IMR-90 (cell line): ENCODE measurements at regions not wholly inside any gene's neighbourhood (a gene's known extent, or its start where the extent isn't known, plus 50 kb on each side); places are given as distances from the start of the nearest gene placed in this dataset.

Experiments
- ATAC-seq: fragments of 200-7000 bp; cut with Tn5 transposase; 2 replicates; pipeline ENCODE4 v1.9.1; 2020; ENCODE audit warnings: low read depth, mild to moderate bottlenecking, moderate library complexity
- BruUV-seq: library from RNA; stranded (reverse); fragments of 400-500 nt; replicated peaks from 2 replicates; lab custom pipeline; 2021; lab: Mats Ljungman, UMichigan
- CTCF ChIA-PET: fragments of 300-600 bp; formaldehyde crosslinking; extraction: SDS; loops from one replicate; lab custom pipeline; 2021; ENCODE audit warnings: antibody characterized with exemption; lab: Yijun Ruan, JAX
- POLR2A ChIA-PET: fragments of 300-600 bp; sonication (Branson Sonifier 250); formaldehyde crosslinking; loops from one replicate; lab custom pipeline; 2022; ENCODE audit warnings: antibody characterized with exemption; ENCODE audit not compliant: unreplicated experiment; lab: Charles Lee
- DNase-seq: peaks from one replicate; pipeline ENCODE4 v3.0.0; 2013
- H2AFZ ChIP-seq: replicated peaks from 2 replicates; pipeline ENCODE3; 2013; ENCODE audit warnings: low read length, mild to moderate bottlenecking; ENCODE audit not compliant: poor library complexity
- H2AK5ac ChIP-seq: 2 replicates; pipeline ENCODE4 v1.6.1; 2013; ENCODE audit warnings: low read depth, low read length, inconsistent platforms
- H2AK9ac ChIP-seq: replicated peaks from 2 replicates; pipeline ENCODE3; 2013; ENCODE audit warnings: mild to moderate bottlenecking, low read depth, low read length, moderate library complexity; ENCODE audit not compliant: poor library complexity
- H2BK120ac ChIP-seq: 2 replicates; pipeline ENCODE4 v1.6.1; 2013; ENCODE audit warnings: low read depth, low read length, inconsistent platforms
- H2BK15ac ChIP-seq: 3 replicates; pipeline ENCODE4 v1.6.1; 2013; ENCODE audit warnings: low read depth, low read length, inconsistent platforms
- H2BK20ac ChIP-seq: 2 replicates; pipeline ENCODE4 v1.6.1; 2013; ENCODE audit warnings: low read depth, mild to moderate bottlenecking, inconsistent platforms, low read length, moderate library complexity
- H2BK5ac ChIP-seq: 2 replicates; pipeline ENCODE4 v1.6.1; 2013; ENCODE audit warnings: mild to moderate bottlenecking, low read depth, low read length, inconsistent platforms; ENCODE audit not compliant: poor library complexity, severe bottlenecking
- H3K14ac ChIP-seq: replicated peaks from 2 replicates; pipeline ENCODE4 v1.6.1; 2013; ENCODE audit warnings: low read depth, low read length, inconsistent platforms
- H3K18ac ChIP-seq: 2 replicates; pipeline ENCODE4 v1.6.1; 2013; ENCODE audit warnings: low read depth, low read length, control low read depth
- H3K23ac ChIP-seq: 2 replicates; pipeline ENCODE4 v1.6.1; 2013; ENCODE audit warnings: low read depth, low read length, inconsistent platforms
- H3K27ac ChIP-seq: 2 replicates; pipeline ENCODE4 v1.5.1; 2013; ENCODE audit warnings: mild to moderate bottlenecking, control low read depth, low read length; ENCODE audit not compliant: insufficient read depth
- H3K27me3 ChIP-seq: 2 replicates; pipeline ENCODE4 v1.6.1; 2013; ENCODE audit warnings: low read length; ENCODE audit not compliant: control insufficient read depth, insufficient read depth
- H3K36me3 ChIP-seq: 2 replicates; pipeline ENCODE4 v1.6.1; 2013; ENCODE audit warnings: low read length, mixed read lengths; ENCODE audit not compliant: control insufficient read depth, insufficient read depth
- H3K4ac ChIP-seq: 2 replicates; pipeline ENCODE4 v1.6.1; 2013; ENCODE audit warnings: low read depth, low read length, inconsistent platforms
- H3K4me1 ChIP-seq: 2 replicates; pipeline ENCODE4 v1.6.1; 2013; ENCODE audit warnings: low read length, mixed read lengths; ENCODE audit not compliant: control insufficient read depth, insufficient read depth
- H3K4me2 ChIP-seq: 2 replicates; pipeline ENCODE4 v1.6.1; 2013; ENCODE audit warnings: low read depth, mild to moderate bottlenecking, control low read depth, low read length, moderate library complexity
- H3K4me3 ChIP-seq: 2 replicates; pipeline ENCODE4 v1.5.1; 2013; ENCODE audit warnings: low read depth, mild to moderate bottlenecking, control low read depth, low read length, moderate library complexity; ENCODE audit not compliant: insufficient read depth
- H3K56ac ChIP-seq: 2 replicates; pipeline ENCODE4 v1.6.1; 2013; ENCODE audit warnings: low read length, inconsistent platforms; ENCODE audit not compliant: insufficient read depth; ENCODE audit errors: extremely low read depth
- H3K79me1 ChIP-seq, 2 experiments: 2 replicates each; pipeline ENCODE4 v1.6.1; 2013; ENCODE audit warnings: low read length in 2 of 2, inconsistent platforms in 1 of 2, low read depth in 1 of 2
- H3K9ac ChIP-seq: 2 replicates; pipeline ENCODE4 v1.6.1; 2013; ENCODE audit warnings: low read depth, low read length, control low read depth
- H3K9me1 ChIP-seq: 2 replicates; pipeline ENCODE4 v1.6.1; 2013; ENCODE audit warnings: low read length, inconsistent platforms; ENCODE audit not compliant: insufficient read depth
- H3K9me3 ChIP-seq: 2 replicates; pipeline ENCODE4 v1.6.1; 2013; ENCODE audit warnings: low read length; ENCODE audit not compliant: control insufficient read depth, insufficient read depth
- H4K20me1 ChIP-seq: 2 replicates; pipeline ENCODE4 v1.6.1; 2013; ENCODE audit warnings: low read length, inconsistent platforms; ENCODE audit not compliant: insufficient read depth
- H4K5ac ChIP-seq: 2 replicates; pipeline ENCODE4 v1.6.1; 2013; ENCODE audit warnings: mild to moderate bottlenecking, low read depth, low read length, control low read depth
- H4K8ac ChIP-seq, 2 experiments: 2 replicates each; pipeline ENCODE4 v1.6.1; 2013; ENCODE audit warnings: low read depth in 2 of 2, low read length in 2 of 2, control low read depth in 1 of 2, inconsistent platforms in 1 of 2
- H4K91ac ChIP-seq: 2 replicates; pipeline ENCODE4 v1.6.1; 2013; ENCODE audit warnings: low read depth, low read length, inconsistent platforms; ENCODE audit not compliant: insufficient read depth
- POLR2A ChIP-seq: IDR thresholded peaks from 2 replicates; pipeline ENCODE4 v1.6.1; 2012; ENCODE audit warnings: mild to moderate bottlenecking, low read depth, low read length
- WGBS, 2 experiments: methylation state at CpG; one replicate each; pipeline versions ENCODE4 v1.1.5 to v1.1.7; 2013; ENCODE audit warnings: missing lambda C conversion rate in 2 of 2; ENCODE audit not compliant: insufficient read length in 1 of 2; ENCODE audit errors: extremely low coverage in 2 of 2; 5-methylcytosine and 5-hydroxymethylcytosine counted together
- dilution Hi-C: fragments of 300-500 bp; cut with HindIII; formaldehyde crosslinking; loops from one replicate; pipeline ENCODE4 v1.14.3; 2018; ENCODE audit warnings: low sequenced_read_pairs; ENCODE audit not compliant: unreplicated experiment
- in situ Hi-C: fragments of 300-500 bp; cut with MboI; formaldehyde crosslinking; loops from 3 replicates; pipeline ENCODE4 v1.14.3; 2019; ENCODE audit warnings: low sequenced_read_pairs, inconsistent platforms, mixed read lengths
- intact Hi-C: fragments of 100-400 bp; cut with micrococcal nuclease; formaldehyde crosslinking; loops from 2 replicates; pipeline ENCODE4 v1.10.0; 2022

DNA sequence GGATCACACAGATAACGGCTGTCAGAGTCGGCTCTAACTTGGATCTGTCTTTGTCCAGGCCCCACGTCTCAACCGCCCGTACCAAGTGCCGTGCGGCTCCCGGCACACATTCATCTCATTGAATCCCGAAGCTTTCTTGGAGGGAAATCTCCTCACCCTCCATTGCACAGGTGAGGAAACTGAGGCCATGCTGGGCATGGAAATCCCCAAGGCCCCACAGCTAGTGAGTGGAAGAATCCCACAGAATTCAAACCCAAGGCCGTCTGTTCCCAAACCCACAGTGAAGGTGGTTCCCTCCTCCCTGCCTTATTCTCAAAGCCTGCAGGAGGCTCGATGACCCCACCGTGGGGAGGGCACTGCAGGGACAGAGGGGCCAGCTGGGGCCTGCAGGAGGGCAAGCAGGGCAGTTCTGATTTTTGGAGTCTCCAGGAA is 437.9 kb downstream of the MATN1 start:
- no peak overlapping the region for H3K9ac ChIP-seq
- H2BK120ac ChIP-seq = no peak overlapping the region
- no peak overlapping the region for H2AK5ac ChIP-seq
- H3K23ac ChIP-seq = no peak overlapping the region
- intact Hi-C loops (no loop called here), in situ Hi-C loops (no loop called here), dilution Hi-C loops (no loop called here)
- no peak overlapping the region for H3K4me3 ChIP-seq
- no peaks in the 10 kb centered on the region for H3K9me3 ChIP-seq
- H3K79me1 ChIP-seq = no peaks in the 10 kb centered on the region
- no peak overlapping the region for H3K4me2 ChIP-seq
- no peak overlapping the region for H4K5ac ChIP-seq
- H3K4me1 ChIP-seq = no peaks in the 10 kb centered on the region
- no peak for DNase-seq
- no peak overlapping the region for H3K27ac ChIP-seq
- H3K9me1 ChIP-seq = no peaks in the 10 kb centered on the region
- H3K14ac ChIP-seq = no peak overlapping the region
- H3K4ac ChIP-seq = no peak overlapping the region
- H4K8ac ChIP-seq = no peak overlapping the region
- no TSS peak for BruUV-seq
- H3K36me3 ChIP-seq = no peaks in the 10 kb centered on the region
- H4K91ac ChIP-seq = no peak overlapping the region
- H2BK20ac ChIP-seq = no peak overlapping the region
- ATAC-seq = no peak
- 80% methylated on average over 6 of the region's 12 CpGs; no CpG with 5 or more reads in 1 of the 2 experiments for WGBS, 2 experiments
- H2AFZ ChIP-seq = no peak overlapping the region
- no peak overlapping the region for H3K56ac ChIP-seq
- no peak overlapping the region for H2AK9ac ChIP-seq
- H2BK5ac ChIP-seq = no peak overlapping the region
- no peak for TF ChIP-seq POLR2A
- no peaks in the 10 kb centered on the region for H4K20me1 ChIP-seq
- no peak overlapping the region for H2BK15ac ChIP-seq
- no peaks in the 10 kb centered on the region for H3K27me3 ChIP-seq
- ChIA-PET CTCF (no interaction called here), POLR2A (no interaction called here)
- no peak overlapping the region for H3K18ac ChIP-seq
